IMR-90 (cell line): ENCODE measurements at regions not wholly inside any gene's neighbourhood (a gene's known extent, or its start where the extent isn't known, plus 50 kb on each side); places are given as distances from the start of the nearest gene placed in this dataset.

Experiments
- ATAC-seq: fragments of 200-7000 bp; cut with Tn5 transposase; 2 replicates; pipeline ENCODE4 v1.9.1; 2020; ENCODE audit warnings: low read depth, mild to moderate bottlenecking, moderate library complexity
- BruUV-seq: library from RNA; stranded (reverse); fragments of 400-500 nt; replicated peaks from 2 replicates; lab custom pipeline; 2021; lab: Mats Ljungman, UMichigan
- CTCF ChIA-PET: fragments of 300-600 bp; formaldehyde crosslinking; extraction: SDS; loops from one replicate; lab custom pipeline; 2021; ENCODE audit warnings: antibody characterized with exemption; lab: Yijun Ruan, JAX
- POLR2A ChIA-PET: fragments of 300-600 bp; sonication (Branson Sonifier 250); formaldehyde crosslinking; loops from one replicate; lab custom pipeline; 2022; ENCODE audit warnings: antibody characterized with exemption; ENCODE audit not compliant: unreplicated experiment; lab: Charles Lee
- DNase-seq: peaks from one replicate; pipeline ENCODE4 v3.0.0; 2013
- H2AFZ ChIP-seq: replicated peaks from 2 replicates; pipeline ENCODE3; 2013; ENCODE audit warnings: low read length, mild to moderate bottlenecking; ENCODE audit not compliant: poor library complexity
- H2AK5ac ChIP-seq: 2 replicates; pipeline ENCODE4 v1.6.1; 2013; ENCODE audit warnings: low read depth, low read length, inconsistent platforms
- H2AK9ac ChIP-seq: replicated peaks from 2 replicates; pipeline ENCODE3; 2013; ENCODE audit warnings: mild to moderate bottlenecking, low read depth, low read length, moderate library complexity; ENCODE audit not compliant: poor library complexity
- H2BK120ac ChIP-seq: 2 replicates; pipeline ENCODE4 v1.6.1; 2013; ENCODE audit warnings: low read depth, low read length, inconsistent platforms
- H2BK15ac ChIP-seq: 3 replicates; pipeline ENCODE4 v1.6.1; 2013; ENCODE audit warnings: low read depth, low read length, inconsistent platforms
- H2BK20ac ChIP-seq: 2 replicates; pipeline ENCODE4 v1.6.1; 2013; ENCODE audit warnings: low read depth, mild to moderate bottlenecking, inconsistent platforms, low read length, moderate library complexity
- H2BK5ac ChIP-seq: 2 replicates; pipeline ENCODE4 v1.6.1; 2013; ENCODE audit warnings: mild to moderate bottlenecking, low read depth, low read length, inconsistent platforms; ENCODE audit not compliant: poor library complexity, severe bottlenecking
- H3K14ac ChIP-seq: replicated peaks from 2 replicates; pipeline ENCODE4 v1.6.1; 2013; ENCODE audit warnings: low read depth, low read length, inconsistent platforms
- H3K18ac ChIP-seq: 2 replicates; pipeline ENCODE4 v1.6.1; 2013; ENCODE audit warnings: low read depth, low read length, control low read depth
- H3K23ac ChIP-seq: 2 replicates; pipeline ENCODE4 v1.6.1; 2013; ENCODE audit warnings: low read depth, low read length, inconsistent platforms
- H3K27ac ChIP-seq: 2 replicates; pipeline ENCODE4 v1.5.1; 2013; ENCODE audit warnings: mild to moderate bottlenecking, control low read depth, low read length; ENCODE audit not compliant: insufficient read depth
- H3K27me3 ChIP-seq: 2 replicates; pipeline ENCODE4 v1.6.1; 2013; ENCODE audit warnings: low read length; ENCODE audit not compliant: control insufficient read depth, insufficient read depth
- H3K36me3 ChIP-seq: 2 replicates; pipeline ENCODE4 v1.6.1; 2013; ENCODE audit warnings: low read length, mixed read lengths; ENCODE audit not compliant: control insufficient read depth, insufficient read depth
- H3K4ac ChIP-seq: 2 replicates; pipeline ENCODE4 v1.6.1; 2013; ENCODE audit warnings: low read depth, low read length, inconsistent platforms
- H3K4me1 ChIP-seq: 2 replicates; pipeline ENCODE4 v1.6.1; 2013; ENCODE audit warnings: low read length, mixed read lengths; ENCODE audit not compliant: control insufficient read depth, insufficient read depth
- H3K4me2 ChIP-seq: 2 replicates; pipeline ENCODE4 v1.6.1; 2013; ENCODE audit warnings: low read depth, mild to moderate bottlenecking, control low read depth, low read length, moderate library complexity
- H3K4me3 ChIP-seq: 2 replicates; pipeline ENCODE4 v1.5.1; 2013; ENCODE audit warnings: low read depth, mild to moderate bottlenecking, control low read depth, low read length, moderate library complexity; ENCODE audit not compliant: insufficient read depth
- H3K56ac ChIP-seq: 2 replicates; pipeline ENCODE4 v1.6.1; 2013; ENCODE audit warnings: low read length, inconsistent platforms; ENCODE audit not compliant: insufficient read depth; ENCODE audit errors: extremely low read depth
- H3K79me1 ChIP-seq, 2 experiments: 2 replicates each; pipeline ENCODE4 v1.6.1; 2013; ENCODE audit warnings: low read length in 2 of 2, inconsistent platforms in 1 of 2, low read depth in 1 of 2
- H3K9ac ChIP-seq: 2 replicates; pipeline ENCODE4 v1.6.1; 2013; ENCODE audit warnings: low read depth, low read length, control low read depth
- H3K9me1 ChIP-seq: 2 replicates; pipeline ENCODE4 v1.6.1; 2013; ENCODE audit warnings: low read length, inconsistent platforms; ENCODE audit not compliant: insufficient read depth
- H3K9me3 ChIP-seq: 2 replicates; pipeline ENCODE4 v1.6.1; 2013; ENCODE audit warnings: low read length; ENCODE audit not compliant: control insufficient read depth, insufficient read depth
- H4K20me1 ChIP-seq: 2 replicates; pipeline ENCODE4 v1.6.1; 2013; ENCODE audit warnings: low read length, inconsistent platforms; ENCODE audit not compliant: insufficient read depth
- H4K5ac ChIP-seq: 2 replicates; pipeline ENCODE4 v1.6.1; 2013; ENCODE audit warnings: mild to moderate bottlenecking, low read depth, low read length, control low read depth
- H4K8ac ChIP-seq, 2 experiments: 2 replicates each; pipeline ENCODE4 v1.6.1; 2013; ENCODE audit warnings: low read depth in 2 of 2, low read length in 2 of 2, control low read depth in 1 of 2, inconsistent platforms in 1 of 2
- H4K91ac ChIP-seq: 2 replicates; pipeline ENCODE4 v1.6.1; 2013; ENCODE audit warnings: low read depth, low read length, inconsistent platforms; ENCODE audit not compliant: insufficient read depth
- FOS ChIP-seq: fragments of 150-350 bp; IDR thresholded peaks from 2 replicates; pipeline ENCODE4 v1.6.1; 2016; ENCODE audit warnings: low read depth, low read length
- MAZ ChIP-seq: IDR thresholded peaks from 2 replicates; pipeline ENCODE4 v1.6.1; 2012; ENCODE audit warnings: low read depth, mild to moderate bottlenecking, low read length, improper control_type of control experiment, moderate library complexity, borderline replicate concordance
- RAD21 ChIP-seq: IDR thresholded peaks from 2 replicates; pipeline ENCODE4 v1.6.1; 2012; ENCODE audit warnings: low read length, improper control_type of control experiment
- SMC3 ChIP-seq: fragments of 150-350 bp; IDR thresholded peaks from 2 replicates; pipeline ENCODE4 v1.6.1; 2016; ENCODE audit warnings: low read depth, mild to moderate bottlenecking, antibody characterized with exemption, low read length, moderate library complexity
- WGBS, 2 experiments: methylation state at CpG; one replicate each; pipeline versions ENCODE4 v1.1.5 to v1.1.7; 2013; ENCODE audit warnings: missing lambda C conversion rate in 2 of 2; ENCODE audit not compliant: insufficient read length in 1 of 2; ENCODE audit errors: extremely low coverage in 2 of 2; 5-methylcytosine and 5-hydroxymethylcytosine counted together
- dilution Hi-C: fragments of 300-500 bp; cut with HindIII; formaldehyde crosslinking; loops from one replicate; pipeline ENCODE4 v1.14.3; 2018; ENCODE audit warnings: low sequenced_read_pairs; ENCODE audit not compliant: unreplicated experiment
- in situ Hi-C: fragments of 300-500 bp; cut with MboI; formaldehyde crosslinking; loops from 3 replicates; pipeline ENCODE4 v1.14.3; 2019; ENCODE audit warnings: low sequenced_read_pairs, inconsistent platforms, mixed read lengths
- intact Hi-C: fragments of 100-400 bp; cut with micrococcal nuclease; formaldehyde crosslinking; loops from 2 replicates; pipeline ENCODE4 v1.10.0; 2022

GRCh38 chr3:118714800-118715199 lies 319.8 kb downstream of the IGSF11 start:
- Histone ChIP-seq H2BK120ac (no peak overlapping the region), H3K36me3 (no peaks in the 10 kb centered on the region), H3K79me1 (no peaks in the 10 kb centered on the region), H4K5ac (no peak overlapping the region), H3K4me2 (no peak overlapping the region), H3K56ac (no peak overlapping the region), H3K27ac (no peak overlapping the region), H2BK20ac (no peak overlapping the region), H2AFZ (no peak overlapping the region), H3K9me3 (no peaks in the 10 kb centered on the region), H4K20me1 (no peaks in the 10 kb centered on the region), H3K9ac (no peak overlapping the region), H3K4me3 (no peak overlapping the region), H3K4ac (no peak overlapping the region), H3K18ac (no peak overlapping the region), H4K91ac (no peak overlapping the region), H2BK5ac (no peak overlapping the region), H2AK9ac (no peak overlapping the region), H3K9me1 (no peaks in the 10 kb centered on the region), H3K27me3 (no peaks in the 10 kb centered on the region), H3K4me1 (no peaks in the 10 kb centered on the region), H2BK15ac (no peak overlapping the region), H4K8ac (no peak overlapping the region), H3K23ac (no peak overlapping the region), H3K14ac (no peak overlapping the region), H2AK5ac (no peak overlapping the region)
- ATAC-seq (no peak), DNase-seq (no peak)
- 83% methylated on average over 1 of the region's 2 CpGs; no CpG with 5 or more reads in 1 of the 2 experiments for WGBS, 2 experiments
- dilution Hi-C loops (no loop called here), intact Hi-C loops (no loop called here), in situ Hi-C loops (no loop called here)
- no TSS peak for BruUV-seq
- TF ChIP-seq SMC3 = no peak
- TF ChIP-seq RAD21 = no peak
- TF ChIP-seq FOS = no peak
- no peak for TF ChIP-seq MAZ
- CTCF ChIA-PET = no interaction called here
- POLR2A ChIA-PET = interaction anchor here (0.7 kb wide), 1 partner anchor 75 kb away, joined by 6 read pairs; no protein-coding TSS in a partner anchor
